ENCODE measurements at regions not wholly inside any gene's neighbourhood (a gene's known extent, or its start where the extent isn't known, plus 50 kb on each side); places are given as distances from the start of the nearest gene placed in this dataset.
A peak's percentile ranks its signal among the peaks of the same experiment; 100 is the strongest.

- ATAC-seq (no peak), DNase-seq (no peak)
- no peak overlapping the region for H3K4me3 ChIP-seq
- intact Hi-C loops (cut with DNase I, micrococcal nuclease) = no loop called here
- no peak for TF ChIP-seq CTCF (IDR thresholded peaks at IDR 0.05)
- no peaks in the 10 kb centered on the region for H3K9me3 ChIP-seq
- peaks cover 10% of the 10 kb centered on the region for H3K4me1 ChIP-seq (ENCODE audit: low read depth)
- H3K36me3 ChIP-seq (ENCODE audit: low read depth) = no peaks in the 10 kb centered on the region
Observed at GRCh38 chr6:47162793-47163192, 120.7 kb upstream of the ADGRF1 start.

DNA sequence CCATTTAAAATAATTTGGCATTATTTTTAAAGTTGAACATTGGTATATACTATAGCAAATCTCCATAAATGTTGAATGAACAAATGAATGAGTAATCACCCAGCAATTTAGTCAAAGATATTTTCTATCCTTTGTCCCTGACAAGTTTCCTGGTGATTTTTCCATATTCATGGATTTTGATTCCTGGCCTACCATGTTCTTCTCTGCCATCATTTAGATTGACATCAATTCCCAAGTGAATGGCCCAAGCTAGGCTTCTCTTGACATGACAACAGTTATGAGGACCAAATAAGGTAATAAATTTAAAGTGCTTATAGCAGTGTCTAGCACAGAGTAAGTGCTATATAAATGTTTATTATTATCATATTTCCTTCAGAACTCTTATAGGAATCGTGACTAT, 120.1 kb upstream of the ADGRF1 start:
- no peak for TF ChIP-seq CTCF (IDR thresholded peaks at IDR 0.05)
- DNase-seq = no peak
- no peak for ATAC-seq
- intact Hi-C loops (cut with DNase I, micrococcal nuclease) = no loop called here
- Histone ChIP-seq H3K4me3 (no peak overlapping the region), H3K4me1 (ENCODE audit: low read depth) (peaks cover 10% of the 10 kb centered on the region), H3K9me3 (no peaks in the 10 kb centered on the region), H3K36me3 (ENCODE audit: low read depth) (no peaks in the 10 kb centered on the region)

DNA sequence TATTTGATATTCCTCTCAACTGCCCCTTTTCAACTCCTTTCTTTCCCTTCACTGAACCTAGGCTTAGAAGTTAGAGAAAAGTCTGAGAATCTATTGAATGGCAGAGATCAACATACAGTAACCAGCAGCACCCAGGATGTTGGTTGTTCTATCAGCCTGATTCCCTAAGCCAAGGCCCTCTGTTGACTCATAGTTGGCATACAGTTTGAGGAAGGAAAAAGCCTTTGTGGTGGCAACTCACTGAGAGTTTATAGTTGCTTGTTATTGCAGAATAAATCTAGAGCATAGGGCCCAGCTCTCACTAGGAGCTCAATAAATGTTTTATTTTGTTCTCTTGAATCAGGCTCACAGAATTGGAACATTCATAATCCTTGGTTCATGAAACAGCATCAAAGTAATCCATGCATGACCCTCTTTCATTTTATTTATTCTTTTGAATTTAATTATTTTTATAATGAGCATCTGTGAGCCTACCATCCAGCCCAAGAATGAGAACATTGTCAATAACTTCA, 119.1 kb upstream of the ADGRF1 start:
- peak in 1 of 3 donors; percentile 72 for DNase-seq
- no peaks in the 10 kb centered on the region for H3K9me3 ChIP-seq
- peak; percentile 99 for ATAC-seq
- peaks cover 10% of the 10 kb centered on the region for H3K4me1 ChIP-seq (ENCODE audit: low read depth)
- intact Hi-C loops (cut with DNase I, micrococcal nuclease) = no loop called here
- H3K4me3 ChIP-seq = no peak overlapping the region
- no peak for TF ChIP-seq CTCF (IDR thresholded peaks at IDR 0.05)
- H3K36me3 ChIP-seq (ENCODE audit: low read depth) = no peaks in the 10 kb centered on the region

- Histone ChIP-seq H3K4me1 (ENCODE audit: low read depth) (peaks cover 10% of the 10 kb centered on the region), H3K36me3 (ENCODE audit: low read depth) (no peaks in the 10 kb centered on the region), H3K4me3 (no peak overlapping the region), H3K9me3 (no peaks in the 10 kb centered on the region)
- TF ChIP-seq CTCF (IDR thresholded peaks at IDR 0.05) = no peak
- DNase-seq (no peak), ATAC-seq (peak; percentile 47)
- intact Hi-C loops (cut with DNase I, micrococcal nuclease) = no loop called here
Observed at GRCh38 chr6:47160702-47161101, 118.6 kb upstream of the ADGRF1 start.

DNA sequence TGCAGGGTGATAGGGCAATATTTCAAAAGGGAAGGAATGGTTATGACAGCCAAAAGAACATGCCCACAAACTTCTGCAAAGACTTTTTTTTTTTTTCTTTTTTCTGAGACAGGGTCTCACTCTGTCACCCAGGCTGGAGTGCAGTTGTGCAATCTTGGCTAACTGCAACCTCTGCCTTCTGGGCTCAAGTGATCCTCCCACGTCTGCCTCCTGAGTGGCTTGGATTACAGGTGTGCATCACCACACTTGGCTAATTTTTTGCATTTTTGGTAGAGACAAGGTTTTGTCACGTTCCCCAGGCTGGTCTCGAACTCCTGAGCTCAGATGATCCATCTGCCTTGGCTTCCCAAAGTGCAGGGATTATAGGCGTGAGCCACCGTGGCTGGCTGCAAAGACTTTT, 117.6 kb upstream of the ADGRF1 start:
- TF ChIP-seq CTCF (IDR thresholded peaks at IDR 0.05) = no peak
- Histone ChIP-seq H3K4me3 (no peak overlapping the region), H3K9me3 (no peaks in the 10 kb centered on the region), H3K36me3 (ENCODE audit: low read depth) (no peaks in the 10 kb centered on the region), H3K4me1 (ENCODE audit: low read depth) (peaks cover 10% of the 10 kb centered on the region)
- DNase-seq = no peak
- intact Hi-C loops (cut with DNase I, micrococcal nuclease) = no loop called here
- no peak for ATAC-seq

- H3K36me3 ChIP-seq (ENCODE audit: low read depth) = no peaks in the 10 kb centered on the region
- TF ChIP-seq CTCF (IDR thresholded peaks at IDR 0.05) = no peak
- H3K4me3 ChIP-seq = no peak overlapping the region
- H3K9me3 ChIP-seq = no peaks in the 10 kb centered on the region
- H3K4me1 ChIP-seq (ENCODE audit: low read depth) = peaks cover 10% of the 10 kb centered on the region
- intact Hi-C loops (cut with DNase I, micrococcal nuclease) = no loop called here
- ATAC-seq (no peak), DNase-seq (no peak)
Observed at GRCh38 chr6:47157653-47158219, 115.6 kb upstream of the ADGRF1 start.
